Upper lobe of left lung (tissue), 6 donors: ENCODE measurements at regions not wholly inside any gene's neighbourhood (a gene's known extent, or its start where the extent isn't known, plus 50 kb on each side); places are given as distances from the start of the nearest gene placed in this dataset.
A peak's percentile ranks its signal among the peaks of the same experiment; 100 is the strongest.

ENCODE experiments used
- ATAC-seq, 2 donors: fragments of 200-7000 bp; cut with Tn5 transposase; one replicate each; pipeline ENCODE4 v1.9.1; 2022; ENCODE audit warnings: mild to moderate bottlenecking in 2 of 2, moderate library complexity in 2 of 2; ENCODE audit not compliant: low FRiP score in 2 of 2
- DNase-seq, 2 donors: peaks; one replicate each; pipeline ENCODE4 v3.0.0-alpha.2; 2019 to 2020
- H3K27ac ChIP-seq, 4 donors: fragments of 200-600 bp; sonication (generic); one replicate each; pipeline ENCODE4 v1.5.1; 2016 to 2019
- H3K27me3 ChIP-seq, 4 donors: fragments of 200-600 bp; sonication (generic); one replicate each; pipeline ENCODE4 v1.5.1; 2017 to 2019
- H3K36me3 ChIP-seq, 4 donors: fragments of 200-600 bp; sonication (generic); one replicate each; pipeline ENCODE4 v1.5.1; 2016 to 2019
- H3K4me1 ChIP-seq, 4 donors: fragments of 200-600 bp; sonication (generic); one replicate each; pipeline ENCODE4 v1.5.1; 2018 to 2019
- H3K4me3 ChIP-seq, 4 donors: fragments of 200-600 bp; sonication (generic); one replicate each; pipeline ENCODE4 v1.5.1; 2017 to 2019; ENCODE audit warnings: mild to moderate bottlenecking in 2 of 4, moderate library complexity in 1 of 4
- H3K9me3 ChIP-seq, 4 donors: fragments of 200-600 bp; sonication (generic); one replicate each; pipeline ENCODE4 v1.5.1; 2018 to 2019
- EP300 ChIP-seq, 4 donors: sonication (generic); formaldehyde crosslinking; IDR thresholded peaks; one replicate each; pipeline ENCODE4 v1.5.1; 2017; ENCODE audit warnings: antibody characterized with exemption in 4 of 4, control low read depth in 2 of 4
- POLR2A ChIP-seq, 4 donors: fragments of 450-650 bp; IDR thresholded peaks; one replicate each; pipeline ENCODE4 v1.5.1; 2016 to 2017; ENCODE audit warnings: antibody characterized with exemption in 4 of 4, mild to moderate bottlenecking in 2 of 4
- POLR2AphosphoS5 ChIP-seq, 2 donors: sonication (generic); formaldehyde crosslinking; IDR thresholded peaks; one replicate each; pipeline ENCODE4 v1.5.1; 2017; ENCODE audit warnings: antibody characterized with exemption in 2 of 2
- WGBS, 2 donors: methylation state at CpG; one replicate each; pipeline ENCODE4 v1.1.5; 2017 to 2018; 5-methylcytosine and 5-hydroxymethylcytosine counted together
- TF ChIP-seq, protein P1 (sequence below), 6 experiments: fragments of 450-650 bp in 4 of 6; fragments of 200-600 bp in 2 of 6; sonication (generic) in 2 of 6; IDR thresholded peaks; one replicate each; pipeline ENCODE4 v1.5.1; 2016 to 2019; ENCODE audit warnings: antibody characterized with exemption in 6 of 6
- donor health status: DM: no; HTN: no; CAD: no; lungs with moderate emphysema.
- donor health status: DM: no; HTN: yes; CAD: no; lungs with severe emphysema.

DNA sequence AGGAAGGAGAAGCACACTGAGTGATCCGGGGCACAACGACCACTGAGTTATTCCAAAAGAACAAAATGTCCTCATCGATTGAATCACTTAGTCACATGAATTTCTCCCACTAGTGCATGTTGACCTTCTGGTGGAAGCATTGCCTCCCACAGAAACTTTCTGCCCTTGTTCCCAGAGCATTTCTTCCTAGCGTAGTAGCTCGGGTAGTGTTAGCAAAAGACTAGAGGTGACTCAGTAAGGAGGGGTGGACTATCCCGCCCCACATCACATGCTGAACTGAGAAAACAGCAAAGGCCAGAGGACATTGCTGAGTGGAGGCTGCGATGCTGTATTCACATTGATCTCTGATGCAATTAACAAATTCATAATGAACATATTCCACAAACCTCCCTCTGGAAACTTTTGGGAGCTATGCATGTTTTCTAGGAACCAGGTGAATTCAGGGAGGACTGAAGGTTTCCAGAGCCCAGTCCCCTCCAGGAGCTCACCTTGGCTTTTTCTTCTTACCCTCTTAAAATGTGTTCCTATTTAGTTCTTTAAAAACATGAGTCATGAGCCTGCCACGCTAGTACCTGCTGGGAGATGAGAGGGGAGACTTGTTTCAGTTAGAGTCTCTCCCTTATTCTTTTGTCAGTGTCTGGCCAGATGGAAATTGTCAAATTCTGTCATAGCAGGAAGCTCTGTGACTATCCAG is 507.9 kb downstream of the CDH26 start:
- no peak for ATAC-seq
- no peaks in the 10 kb centered on the region for H3K9me3 ChIP-seq
- WGBS, 2 donors, result 78% methylated on average over 8 of the region's 8 CpGs
- no peak for TF ChIP-seq POLR2AphosphoS5 (IDR thresholded peaks at IDR 0.05)
- TF ChIP-seq EP300 (IDR thresholded peaks at IDR 0.05), result no peak
- no peak for TF ChIP-seq POLR2A (IDR thresholded peaks at IDR 0.05)
- TF ChIP-seq, protein P1, sequence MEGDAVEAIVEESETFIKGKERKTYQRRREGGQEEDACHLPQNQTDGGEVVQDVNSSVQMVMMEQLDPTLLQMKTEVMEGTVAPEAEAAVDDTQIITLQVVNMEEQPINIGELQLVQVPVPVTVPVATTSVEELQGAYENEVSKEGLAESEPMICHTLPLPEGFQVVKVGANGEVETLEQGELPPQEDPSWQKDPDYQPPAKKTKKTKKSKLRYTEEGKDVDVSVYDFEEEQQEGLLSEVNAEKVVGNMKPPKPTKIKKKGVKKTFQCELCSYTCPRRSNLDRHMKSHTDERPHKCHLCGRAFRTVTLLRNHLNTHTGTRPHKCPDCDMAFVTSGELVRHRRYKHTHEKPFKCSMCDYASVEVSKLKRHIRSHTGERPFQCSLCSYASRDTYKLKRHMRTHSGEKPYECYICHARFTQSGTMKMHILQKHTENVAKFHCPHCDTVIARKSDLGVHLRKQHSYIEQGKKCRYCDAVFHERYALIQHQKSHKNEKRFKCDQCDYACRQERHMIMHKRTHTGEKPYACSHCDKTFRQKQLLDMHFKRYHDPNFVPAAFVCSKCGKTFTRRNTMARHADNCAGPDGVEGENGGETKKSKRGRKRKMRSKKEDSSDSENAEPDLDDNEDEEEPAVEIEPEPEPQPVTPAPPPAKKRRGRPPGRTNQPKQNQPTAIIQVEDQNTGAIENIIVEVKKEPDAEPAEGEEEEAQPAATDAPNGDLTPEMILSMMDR (IDR thresholded peaks at IDR 0.05), result no peak
- H3K27me3 ChIP-seq, result no peaks in the 10 kb centered on the region
- no peaks in the 10 kb centered on the region for H3K36me3 ChIP-seq
- DNase-seq, result no peak
- no peak overlapping the region for H3K4me3 ChIP-seq
- no peaks in the 10 kb centered on the region for H3K4me1 ChIP-seq
- H3K27ac ChIP-seq, result no peak overlapping the region

DNA sequence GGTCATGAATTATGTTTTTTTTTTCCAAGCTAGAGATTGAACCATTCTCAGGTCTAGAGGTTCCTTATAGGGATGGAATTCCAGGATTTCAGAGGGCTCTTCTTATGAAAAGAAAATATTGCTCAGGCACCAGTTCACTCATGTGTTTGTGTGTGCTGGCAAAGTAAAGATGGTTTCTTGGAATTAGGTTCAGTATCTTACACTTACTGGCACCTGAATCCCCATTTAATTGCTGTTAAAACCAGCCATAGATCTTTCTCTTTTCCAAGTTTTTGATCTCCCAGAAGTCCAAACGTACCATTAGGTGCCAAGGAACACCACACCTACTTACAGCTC is 508.4 kb downstream of the CDH26 start:
- H3K36me3 ChIP-seq, result no peaks in the 10 kb centered on the region
- no peaks in the 10 kb centered on the region for H3K27me3 ChIP-seq
- H3K27ac ChIP-seq, result no peak overlapping the region
- ATAC-seq (no peak), DNase-seq (no peak)
- TF ChIP-seq EP300 (IDR thresholded peaks at IDR 0.05), result no peak
- TF ChIP-seq POLR2AphosphoS5 (IDR thresholded peaks at IDR 0.05), result no peak
- TF ChIP-seq, protein P1 (IDR thresholded peaks at IDR 0.05), result no peak
- no peak for TF ChIP-seq POLR2A (IDR thresholded peaks at IDR 0.05)
- H3K4me3 ChIP-seq, result no peak overlapping the region
- H3K4me1 ChIP-seq, result no peaks in the 10 kb centered on the region
- WGBS, 2 donors, result 54 to 80% methylated on average over 1 of the region's 1 CpG
- H3K9me3 ChIP-seq, result no peaks in the 10 kb centered on the region

DNA sequence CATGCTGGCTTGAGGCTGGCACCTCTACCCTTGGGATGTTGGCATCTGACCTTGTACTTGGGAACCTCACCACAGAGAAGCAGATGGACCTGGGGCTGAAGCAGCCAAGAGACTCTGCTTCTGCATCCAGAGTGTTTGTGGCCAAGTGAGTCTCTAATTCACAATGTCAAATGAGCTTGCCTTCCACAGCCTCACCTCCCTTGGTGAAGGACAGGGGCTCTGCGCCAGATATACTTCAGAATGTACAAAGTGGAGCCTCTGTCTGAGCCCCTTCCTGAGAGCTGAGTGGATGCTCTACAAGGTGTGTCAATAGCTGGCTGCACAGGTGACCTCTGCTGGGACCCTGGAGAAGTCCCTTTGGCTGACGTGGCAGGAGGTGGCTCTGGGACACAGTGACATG is 508.9 kb downstream of the CDH26 start:
- H3K27ac ChIP-seq, result no peak overlapping the region
- TF ChIP-seq POLR2AphosphoS5 (IDR thresholded peaks at IDR 0.05), result no peak
- no peak for TF ChIP-seq EP300 (IDR thresholded peaks at IDR 0.05)
- TF ChIP-seq POLR2A (IDR thresholded peaks at IDR 0.05), result no peak
- TF ChIP-seq, protein P1 (IDR thresholded peaks at IDR 0.05), result no peak
- peak in 1 of 2 donors; percentile 38 for ATAC-seq

DNA sequence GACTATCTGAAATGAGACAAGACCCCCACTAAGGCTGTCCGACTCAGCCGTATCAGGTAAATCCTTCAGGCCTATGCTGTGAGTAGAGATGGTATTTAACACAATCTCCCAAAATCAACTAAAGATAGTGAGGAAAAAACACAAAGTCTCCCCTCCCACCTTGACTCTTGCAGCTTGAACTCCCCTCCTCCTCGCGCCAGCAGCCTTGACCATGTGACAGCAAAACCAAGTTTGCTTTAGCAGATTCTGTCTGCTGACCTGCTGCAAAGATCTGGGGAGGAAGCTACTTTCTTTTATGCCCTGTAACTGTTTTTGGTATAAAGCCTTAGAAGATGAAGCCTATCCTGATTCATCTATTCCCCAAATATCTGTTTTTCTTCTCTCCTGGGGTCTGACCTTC is 509.5 kb downstream of the CDH26 start:
- ATAC-seq (no peak), DNase-seq (no peak)
- TF ChIP-seq POLR2AphosphoS5 (IDR thresholded peaks at IDR 0.05) (no peak), POLR2A (IDR thresholded peaks at IDR 0.05) (no peak), EP300 (IDR thresholded peaks at IDR 0.05) (no peak)
- TF ChIP-seq, protein P1 (IDR thresholded peaks at IDR 0.05), result no peak
- WGBS, 2 donors, result 86 to 91% methylated on average over 4 of the region's 4 CpGs
- H3K9me3 ChIP-seq, result no peaks in the 10 kb centered on the region
- H3K27ac ChIP-seq, result no peak overlapping the region
- no peaks in the 10 kb centered on the region for H3K27me3 ChIP-seq
- H3K4me1 ChIP-seq, result no peaks in the 10 kb centered on the region
- no peaks in the 10 kb centered on the region for H3K36me3 ChIP-seq
- H3K4me3 ChIP-seq, result no peak overlapping the region

More for the DNA sequence above, 508.9 kb downstream of the CDH26 start:
- no peaks in the 10 kb centered on the region for H3K27me3 ChIP-seq
- 58 to 80% methylated on average over 1 to 2 of the region's 2 CpGs for WGBS, 2 donors
- H3K9me3 ChIP-seq, result no peaks in the 10 kb centered on the region
- no peaks in the 10 kb centered on the region for H3K36me3 ChIP-seq
- no peak for DNase-seq
- H3K4me1 ChIP-seq, result no peaks in the 10 kb centered on the region
- H3K4me3 ChIP-seq, result no peak overlapping the region

DNA sequence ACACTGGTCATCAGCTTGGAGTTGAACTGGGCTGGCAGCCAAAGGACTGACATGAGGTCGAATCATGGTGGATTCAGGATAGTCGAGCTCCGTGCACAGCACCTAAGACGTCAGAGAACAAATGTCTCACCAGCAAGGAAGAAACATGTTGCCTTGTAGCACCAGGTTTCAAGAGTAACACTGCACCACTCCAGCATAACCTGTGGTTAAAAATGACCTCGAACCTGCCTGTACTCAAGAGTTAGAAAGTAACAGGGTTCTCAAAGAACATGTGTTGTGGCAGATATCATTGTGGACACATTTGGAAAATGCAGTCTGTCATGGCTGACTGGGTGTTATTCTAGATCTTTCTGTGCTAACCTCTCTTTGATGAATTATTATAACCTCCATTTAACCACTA is 511.6 kb downstream of the CDH26 start:
- 77 to 82% methylated on average over 5 of the region's 5 CpGs for WGBS, 2 donors
- Histone ChIP-seq H3K36me3 (no peaks in the 10 kb centered on the region), H3K9me3 (no peaks in the 10 kb centered on the region), H3K4me1 (no peaks in the 10 kb centered on the region), H3K27ac (no peak overlapping the region), H3K4me3 (no peak overlapping the region), H3K27me3 (no peaks in the 10 kb centered on the region)
- ATAC-seq (no peak), DNase-seq (no peak)
- TF ChIP-seq EP300 (IDR thresholded peaks at IDR 0.05) (no peak), POLR2AphosphoS5 (IDR thresholded peaks at IDR 0.05) (no peak), POLR2A (IDR thresholded peaks at IDR 0.05) (no peak)
- TF ChIP-seq, protein P1 (IDR thresholded peaks at IDR 0.05), result no peak
